ENCODE measurements at regions not wholly inside any gene's neighbourhood (a gene's known extent, or its start where the extent isn't known, plus 50 kb on each side); places are given as distances from the start of the nearest gene placed in this dataset.

DNA sequence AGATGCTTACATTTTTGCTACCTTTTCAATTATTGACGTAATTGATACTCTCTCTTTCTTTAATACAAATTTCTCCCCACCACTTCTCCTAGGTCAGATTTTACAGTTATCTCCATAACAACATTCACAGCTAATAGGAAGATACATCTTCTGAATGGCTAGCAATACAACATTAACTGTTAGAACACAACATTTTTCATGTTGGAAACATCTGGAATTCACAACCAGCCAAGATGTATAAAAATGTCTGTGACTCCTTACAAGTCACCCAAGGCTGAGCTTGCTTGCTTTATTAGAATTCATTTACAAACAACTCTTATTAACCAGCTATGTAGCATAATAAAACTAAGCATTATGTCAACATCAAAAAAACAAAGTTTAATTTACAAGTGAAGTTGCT is 81.0 kb upstream of the ROBO2 start:
- no peak for DNase-seq
- intact Hi-C loops (cut with micrococcal nuclease), result no loop called here
- no peaks in the 10 kb centered on the region for H3K4me1 Mint-ChIP-seq (ENCODE audit: low read depth)
- peaks cover 4% of the 10 kb centered on the region for H3K9me3 Mint-ChIP-seq
- no peaks in the 10 kb centered on the region for H3K27me3 Mint-ChIP-seq (ENCODE audit: low read depth)
- no peaks in the 10 kb centered on the region for H3K36me3 Mint-ChIP-seq (ENCODE audit: low read depth)
- no peak overlapping the region for H3K27ac Mint-ChIP-seq
- CTCF ChIA-PET, result no interaction called here
- no peak overlapping the region for H3K4me3 Mint-ChIP-seq

- H3K9me3 Mint-ChIP-seq, result peaks cover 4% of the 10 kb centered on the region
- H3K27me3 Mint-ChIP-seq (ENCODE audit: low read depth), result no peaks in the 10 kb centered on the region
- H3K27ac Mint-ChIP-seq, result no peak overlapping the region
- no peak for DNase-seq
- no peaks in the 10 kb centered on the region for H3K4me1 Mint-ChIP-seq (ENCODE audit: low read depth)
- intact Hi-C loops (cut with micrococcal nuclease), result no loop called here
- no peaks in the 10 kb centered on the region for H3K36me3 Mint-ChIP-seq (ENCODE audit: low read depth)
- CTCF ChIA-PET, result no interaction called here
- H3K4me3 Mint-ChIP-seq, result no peak overlapping the region
These were observed 78.6 kb upstream of the ROBO2 start for GRCh38 chr3:76961284-76961683.

DNA sequence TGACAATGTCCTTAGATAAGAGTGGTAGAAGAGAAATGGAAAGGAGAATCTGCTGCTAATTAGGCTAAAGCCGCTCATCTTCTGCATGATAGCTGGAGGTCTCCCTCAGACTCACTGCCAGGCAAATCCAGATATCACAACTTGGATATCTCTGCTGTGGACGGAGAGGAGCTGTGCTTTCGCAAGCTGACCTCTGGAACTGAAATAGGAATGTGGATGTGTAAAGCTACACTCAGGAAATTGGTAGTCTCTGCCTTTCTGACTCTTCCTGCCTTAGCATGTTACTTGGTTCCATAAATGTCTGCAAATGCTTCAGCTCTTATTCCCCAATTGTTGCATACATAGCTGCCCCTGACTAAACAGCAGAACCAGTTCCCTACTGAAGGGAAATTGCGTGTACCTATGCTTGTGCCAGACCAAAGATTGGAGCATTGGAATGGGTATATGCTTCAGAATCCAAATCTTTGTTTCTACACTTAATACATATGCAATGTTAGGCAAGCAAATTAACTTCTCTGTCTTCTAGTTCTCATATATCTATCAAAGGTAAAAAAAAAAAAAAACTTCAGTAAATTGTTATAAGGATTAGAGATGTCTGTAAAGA is 74.7 kb upstream of the ROBO2 start:
- Mint-ChIP-seq H3K27me3 (ENCODE audit: low read depth) (no peaks in the 10 kb centered on the region), H3K4me3 (no peak overlapping the region), H3K4me1 (ENCODE audit: low read depth) (no peaks in the 10 kb centered on the region), H3K9me3 (peaks cover 1% of the 10 kb centered on the region), H3K27ac (no peak overlapping the region), H3K36me3 (ENCODE audit: low read depth) (no peaks in the 10 kb centered on the region)
- intact Hi-C loops (cut with micrococcal nuclease), result no loop called here
- no peak for DNase-seq
- CTCF ChIA-PET, result no interaction called here

DNA sequence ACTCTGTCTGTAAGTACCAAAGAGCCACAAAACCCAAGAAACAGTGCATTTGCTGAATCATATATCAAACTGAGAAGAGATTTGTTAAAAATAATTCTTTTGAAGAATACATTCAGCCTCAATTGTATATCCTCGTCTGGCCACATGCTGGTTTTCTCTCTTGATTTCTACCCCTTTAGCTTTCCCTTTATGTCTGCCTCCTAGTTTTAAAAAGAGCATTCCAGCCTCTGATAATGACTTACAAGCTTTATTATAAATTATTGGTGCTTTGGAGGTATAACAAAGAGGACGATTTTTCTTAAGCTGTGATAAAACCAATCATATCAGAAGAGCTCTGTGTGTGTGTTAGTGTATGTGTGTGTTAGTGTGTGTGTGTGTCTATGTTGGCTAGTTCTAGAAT is 70.4 kb upstream of the ROBO2 start:
- Mint-ChIP-seq H3K27ac (no peak overlapping the region), H3K27me3 (ENCODE audit: low read depth) (no peaks in the 10 kb centered on the region), H3K36me3 (ENCODE audit: low read depth) (no peaks in the 10 kb centered on the region), H3K4me3 (no peak overlapping the region), H3K9me3 (peaks cover 1% of the 10 kb centered on the region), H3K4me1 (ENCODE audit: low read depth) (no peaks in the 10 kb centered on the region)
- DNase-seq, result no peak
- intact Hi-C loops (cut with micrococcal nuclease), result no loop called here
- CTCF ChIA-PET, result no interaction called here

DNA sequence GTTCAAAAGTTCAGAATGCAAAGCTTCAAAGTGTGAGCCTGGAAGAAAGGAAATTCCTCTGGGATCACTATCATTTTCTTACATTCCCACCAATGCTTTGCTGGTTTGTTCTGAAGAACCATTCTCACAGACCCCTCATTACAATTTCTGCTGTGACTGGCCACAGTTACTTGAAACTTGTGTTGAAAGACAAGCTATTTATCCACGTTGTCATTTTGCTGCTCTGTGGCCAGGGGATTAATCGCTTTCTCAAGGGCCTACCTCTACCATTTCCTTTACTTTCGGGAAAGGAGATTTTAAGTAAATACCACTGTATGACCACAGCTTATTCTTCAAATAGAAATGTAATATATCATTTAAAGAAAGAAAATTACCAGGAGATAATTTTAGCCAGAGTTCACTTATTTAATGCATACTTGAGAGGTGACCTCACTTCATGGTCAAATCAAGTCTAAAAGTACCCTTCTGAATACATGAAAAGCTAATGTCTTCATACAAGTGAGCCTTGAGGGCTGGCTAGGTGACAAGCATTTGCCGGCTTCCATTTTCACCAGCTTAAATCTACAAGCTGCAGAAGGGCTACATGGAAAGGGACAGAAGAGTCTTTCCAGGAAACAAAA is 69.8 kb upstream of the ROBO2 start:
- Mint-ChIP-seq H3K9me3 (peaks cover 1% of the 10 kb centered on the region), H3K36me3 (ENCODE audit: low read depth) (no peaks in the 10 kb centered on the region), H3K4me1 (ENCODE audit: low read depth) (no peaks in the 10 kb centered on the region), H3K27me3 (ENCODE audit: low read depth) (no peaks in the 10 kb centered on the region), H3K27ac (no peak overlapping the region), H3K4me3 (no peak overlapping the region)
- CTCF ChIA-PET, result no interaction called here
- DNase-seq, result no peak
- intact Hi-C loops (cut with micrococcal nuclease), result no loop called here

DNA sequence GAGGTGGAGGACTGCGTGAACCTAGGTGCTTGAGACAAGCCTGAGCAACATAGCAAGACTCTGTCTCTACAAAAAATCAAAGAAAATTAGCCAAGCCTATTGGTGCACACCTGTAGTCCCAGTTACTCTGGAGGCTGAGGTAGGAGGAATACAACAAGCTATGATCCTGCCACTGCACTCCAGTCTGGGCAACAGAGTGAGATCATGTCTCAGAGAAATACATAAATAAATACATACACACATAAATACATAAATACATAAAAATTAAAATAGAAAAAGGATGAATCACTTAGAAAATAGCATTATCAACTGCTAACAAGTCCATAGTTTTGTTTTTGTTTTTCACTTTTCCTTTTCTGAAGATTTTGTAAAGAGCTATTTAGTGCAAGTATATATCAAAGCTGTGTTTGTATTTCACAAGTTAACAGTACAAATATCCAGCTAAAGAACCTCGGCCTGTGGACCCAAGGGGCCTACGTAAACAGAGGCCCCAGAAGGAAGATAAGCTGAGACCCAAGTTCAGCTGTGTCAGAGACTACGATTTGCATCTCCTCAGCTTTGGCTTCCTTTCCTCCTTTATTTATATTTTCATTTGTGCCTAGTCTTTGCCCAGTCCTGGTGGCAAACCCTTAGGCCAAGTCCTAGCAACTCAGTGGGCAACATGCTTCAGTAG is 67.1 kb upstream of the ROBO2 start:
- no peaks in the 10 kb centered on the region for H3K27me3 Mint-ChIP-seq (ENCODE audit: low read depth)
- H3K4me3 Mint-ChIP-seq, result no peak overlapping the region
- intact Hi-C loops (cut with micrococcal nuclease), result no loop called here
- H3K36me3 Mint-ChIP-seq (ENCODE audit: low read depth), result no peaks in the 10 kb centered on the region
- CTCF ChIA-PET, result no interaction called here
- peaks cover 1% of the 10 kb centered on the region for H3K9me3 Mint-ChIP-seq
- no peak overlapping the region for H3K27ac Mint-ChIP-seq
- H3K4me1 Mint-ChIP-seq (ENCODE audit: low read depth), result no peaks in the 10 kb centered on the region
- no peak for DNase-seq

GRCh38 chr3:76976996-76977395 is 62.9 kb upstream of the ROBO2 start:
- Mint-ChIP-seq H3K4me3 (no peak overlapping the region), H3K9me3 (peaks cover 1% of the 10 kb centered on the region), H3K27ac (no peak overlapping the region), H3K36me3 (ENCODE audit: low read depth) (no peaks in the 10 kb centered on the region), H3K27me3 (ENCODE audit: low read depth) (no peaks in the 10 kb centered on the region), H3K4me1 (ENCODE audit: low read depth) (no peaks in the 10 kb centered on the region)
- CTCF ChIA-PET, result interaction anchor here (0.6 kb wide), 1 partner anchor 58 kb away, joined by 3 read pairs; no protein-coding TSS in a partner anchor
- no peak for DNase-seq
- intact Hi-C loops (cut with micrococcal nuclease), result no loop called here

DNA sequence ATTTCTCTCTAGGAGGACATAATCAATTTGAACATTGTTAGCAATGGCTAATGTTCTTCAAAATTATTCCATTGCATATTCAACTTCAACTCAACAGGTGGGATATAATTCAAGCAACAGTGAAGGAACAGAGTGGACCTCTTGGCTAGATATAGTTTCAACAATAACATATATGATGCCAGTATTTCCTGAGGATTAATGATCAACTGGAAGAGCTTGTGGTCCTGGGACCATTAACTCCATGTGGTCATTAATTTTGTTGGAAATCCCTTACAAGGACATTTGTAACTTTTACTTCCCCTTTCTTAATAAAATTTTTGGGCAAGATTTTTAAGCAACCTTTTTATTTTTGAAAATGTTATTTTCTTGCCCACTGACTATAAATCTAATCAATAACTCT is 54.3 kb upstream of the ROBO2 start:
- Mint-ChIP-seq H3K36me3 (ENCODE audit: low read depth) (no peaks in the 10 kb centered on the region), H3K4me3 (no peak overlapping the region), H3K4me1 (ENCODE audit: low read depth) (no peaks in the 10 kb centered on the region), H3K27me3 (ENCODE audit: low read depth) (no peaks in the 10 kb centered on the region), H3K27ac (no peak overlapping the region), H3K9me3 (no peaks in the 10 kb centered on the region)
- intact Hi-C loops (cut with micrococcal nuclease), result no loop called here
- CTCF ChIA-PET, result no interaction called here
- no peak for DNase-seq

DNA sequence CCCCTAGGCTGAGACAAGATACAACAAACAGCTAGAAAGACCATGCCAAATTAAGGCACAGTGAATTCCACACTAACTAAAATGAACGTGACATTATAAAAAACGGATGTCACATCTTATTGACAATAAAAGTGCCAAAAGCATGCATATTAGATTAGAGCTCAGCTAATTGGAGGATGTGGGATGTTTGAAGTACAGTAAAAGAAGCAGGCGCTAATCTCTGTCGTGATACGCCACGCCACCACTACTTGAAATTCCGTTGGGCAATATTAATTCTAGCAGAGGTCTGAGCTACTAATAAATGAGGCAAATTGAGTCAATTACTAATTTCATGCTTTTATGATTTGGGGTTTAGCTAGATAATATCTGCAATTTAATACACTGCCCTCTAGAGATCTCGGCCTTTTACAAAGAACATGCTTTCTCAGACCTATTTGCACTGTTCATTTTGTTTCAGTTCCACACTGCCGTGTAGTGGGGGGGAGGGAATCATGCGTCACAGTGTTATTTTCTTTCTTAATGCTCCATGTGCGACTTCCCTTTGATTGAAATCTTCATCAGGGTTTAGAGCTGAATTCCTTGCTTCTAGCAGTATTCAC is 52.9 kb upstream of the ROBO2 start:
- H3K27me3 Mint-ChIP-seq (ENCODE audit: low read depth), result no peaks in the 10 kb centered on the region
- no peak overlapping the region for H3K4me3 Mint-ChIP-seq
- CTCF ChIA-PET, result interaction anchor here (0.6 kb wide), 1 partner anchor 387 kb away, joined by 3 read pairs; no protein-coding TSS in a partner anchor
- no peak for DNase-seq
- H3K4me1 Mint-ChIP-seq (ENCODE audit: low read depth), result no peaks in the 10 kb centered on the region
- no peaks in the 10 kb centered on the region for H3K9me3 Mint-ChIP-seq
- no peak overlapping the region for H3K27ac Mint-ChIP-seq
- H3K36me3 Mint-ChIP-seq (ENCODE audit: low read depth), result no peaks in the 10 kb centered on the region
- intact Hi-C loops (cut with micrococcal nuclease), result no loop called here

Measured in activated naive CD4-positive, alpha-beta T cell treated with anti-CD3 and anti-CD28 coated beads for 36 hours (primary cell).